Dendritic cell treated with granulocyte-macrophage colony-stimulating factor and Interleukin-4, amounts not matched to agents 40 ng/mL and 50 ng/mL, for 4 days (primary cell): ENCODE measurements at regions not wholly inside any gene's neighbourhood (a gene's known extent, or its start where the extent isn't known, plus 50 kb on each side); places are given as distances from the start of the nearest gene placed in this dataset.

ENCODE experiments used
- H3K27ac Mint-ChIP-seq: one replicate; pipeline ENCODE4 v1.8.0; 2022; ENCODE audit warnings: mild to moderate bottlenecking, mixed read lengths
- H3K27me3 Mint-ChIP-seq: one replicate; pipeline ENCODE4 v1.8.0; 2022; ENCODE audit warnings: mild to moderate bottlenecking, mixed read lengths
- H3K36me3 Mint-ChIP-seq: one replicate; pipeline ENCODE4 v1.8.0; 2022; ENCODE audit warnings: low read depth, mixed read lengths
- H3K4me1 Mint-ChIP-seq: one replicate; pipeline ENCODE4 v1.8.0; 2022; ENCODE audit warnings: low read depth, mixed read lengths
- H3K4me3 Mint-ChIP-seq: one replicate; pipeline ENCODE4 v1.8.0; 2022; ENCODE audit warnings: mild to moderate bottlenecking, moderate library complexity, mixed read lengths
- H3K9me3 Mint-ChIP-seq: one replicate; pipeline ENCODE4 v1.8.0; 2022; ENCODE audit warnings: mixed read lengths
- intact Hi-C: fragments of 100-400 bp; cut with micrococcal nuclease; formaldehyde crosslinking; loops from one replicate; pipeline ENCODE4 v1.15.0; 2022

- intact Hi-C loops: no loop called here
- no peaks in the 10 kb centered on the region for H3K27me3 Mint-ChIP-seq
- H3K27ac Mint-ChIP-seq: no peak overlapping the region
- H3K4me3 Mint-ChIP-seq: no peak overlapping the region
- no peaks in the 10 kb centered on the region for H3K36me3 Mint-ChIP-seq
- H3K4me1 Mint-ChIP-seq: no peaks in the 10 kb centered on the region
- no peaks in the 10 kb centered on the region for H3K9me3 Mint-ChIP-seq
Measured at GRCh38 chr3:102169915-102170479, 264.8 kb upstream of the ZPLD1 start.

DNA sequence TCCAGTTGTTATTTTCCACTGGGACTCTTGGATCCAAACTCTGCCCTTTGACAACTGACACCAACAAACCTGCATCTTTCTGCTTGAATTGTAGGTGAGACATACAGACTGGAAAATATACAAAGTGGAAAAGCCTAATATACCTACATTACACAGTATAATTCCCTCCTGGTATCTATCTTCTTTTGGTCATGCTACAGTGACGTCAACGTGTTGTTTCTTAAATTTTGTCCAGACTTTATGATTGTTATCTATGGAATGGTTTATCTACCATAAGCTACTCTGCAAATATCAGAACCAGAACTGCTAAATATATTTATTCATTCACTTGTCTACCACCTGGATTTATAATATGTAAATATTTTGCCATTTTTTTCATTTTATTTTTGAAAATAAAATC, 264.3 kb upstream of the ZPLD1 start:
- H3K27me3 Mint-ChIP-seq: no peaks in the 10 kb centered on the region
- no peaks in the 10 kb centered on the region for H3K9me3 Mint-ChIP-seq
- no peak overlapping the region for H3K4me3 Mint-ChIP-seq
- intact Hi-C loops: no loop called here
- no peak overlapping the region for H3K27ac Mint-ChIP-seq
- H3K36me3 Mint-ChIP-seq: no peaks in the 10 kb centered on the region
- no peaks in the 10 kb centered on the region for H3K4me1 Mint-ChIP-seq

DNA sequence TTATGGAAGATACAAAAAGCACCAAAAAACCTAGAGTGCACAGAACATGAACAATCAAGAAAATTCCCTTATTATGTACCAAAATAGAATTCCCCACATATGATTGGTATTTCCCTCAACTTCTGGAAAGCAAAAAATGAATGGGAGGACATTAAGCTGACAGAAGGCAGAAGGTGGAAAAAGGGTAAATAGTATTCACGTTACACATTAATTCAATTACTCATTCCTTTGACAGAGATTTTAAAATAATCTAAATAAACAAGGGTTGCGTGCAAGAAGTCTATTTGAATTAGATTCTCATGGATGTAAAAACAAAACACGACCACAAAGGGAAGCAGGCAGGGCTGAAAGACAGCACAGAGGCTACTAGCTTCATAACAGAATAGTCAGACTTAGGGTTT, 260.5 kb upstream of the ZPLD1 start:
- no peak overlapping the region for H3K4me3 Mint-ChIP-seq
- peaks cover 6% of the 10 kb centered on the region for H3K4me1 Mint-ChIP-seq
- H3K27ac Mint-ChIP-seq: no peak overlapping the region
- no peaks in the 10 kb centered on the region for H3K9me3 Mint-ChIP-seq
- no peaks in the 10 kb centered on the region for H3K36me3 Mint-ChIP-seq
- intact Hi-C loops: no loop called here
- H3K27me3 Mint-ChIP-seq: no peaks in the 10 kb centered on the region

DNA sequence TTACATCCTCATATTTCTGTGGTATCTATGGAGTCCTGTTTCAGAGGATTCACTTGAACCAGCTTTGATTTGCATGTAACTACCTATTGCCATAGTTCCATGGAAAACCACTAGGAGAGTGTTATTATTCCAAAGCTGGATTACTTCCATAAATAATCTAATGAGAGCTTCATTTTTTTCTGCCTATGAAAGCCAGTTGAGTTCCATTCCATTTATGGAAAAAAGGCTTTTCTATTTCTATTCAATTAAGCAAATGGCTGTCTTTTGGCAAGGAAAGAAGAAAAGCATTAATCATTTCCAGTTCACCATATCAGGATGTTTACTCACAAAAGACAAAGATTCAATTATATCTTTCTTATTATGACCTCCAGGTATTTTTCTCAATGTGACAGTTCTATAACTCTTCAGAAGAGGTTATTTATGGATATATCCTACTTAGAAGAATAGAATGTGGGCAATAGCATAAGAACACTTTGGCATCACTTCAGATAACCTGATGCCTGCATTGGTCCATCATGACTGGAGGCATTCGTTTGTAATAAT, 259.9 kb upstream of the ZPLD1 start:
- intact Hi-C loops: no loop called here
- H3K27me3 Mint-ChIP-seq: no peaks in the 10 kb centered on the region
- H3K4me1 Mint-ChIP-seq: peaks cover 12% of the 10 kb centered on the region
- no peaks in the 10 kb centered on the region for H3K9me3 Mint-ChIP-seq
- H3K4me3 Mint-ChIP-seq: no peak overlapping the region
- H3K36me3 Mint-ChIP-seq: no peaks in the 10 kb centered on the region
- H3K27ac Mint-ChIP-seq: no peak overlapping the region

DNA sequence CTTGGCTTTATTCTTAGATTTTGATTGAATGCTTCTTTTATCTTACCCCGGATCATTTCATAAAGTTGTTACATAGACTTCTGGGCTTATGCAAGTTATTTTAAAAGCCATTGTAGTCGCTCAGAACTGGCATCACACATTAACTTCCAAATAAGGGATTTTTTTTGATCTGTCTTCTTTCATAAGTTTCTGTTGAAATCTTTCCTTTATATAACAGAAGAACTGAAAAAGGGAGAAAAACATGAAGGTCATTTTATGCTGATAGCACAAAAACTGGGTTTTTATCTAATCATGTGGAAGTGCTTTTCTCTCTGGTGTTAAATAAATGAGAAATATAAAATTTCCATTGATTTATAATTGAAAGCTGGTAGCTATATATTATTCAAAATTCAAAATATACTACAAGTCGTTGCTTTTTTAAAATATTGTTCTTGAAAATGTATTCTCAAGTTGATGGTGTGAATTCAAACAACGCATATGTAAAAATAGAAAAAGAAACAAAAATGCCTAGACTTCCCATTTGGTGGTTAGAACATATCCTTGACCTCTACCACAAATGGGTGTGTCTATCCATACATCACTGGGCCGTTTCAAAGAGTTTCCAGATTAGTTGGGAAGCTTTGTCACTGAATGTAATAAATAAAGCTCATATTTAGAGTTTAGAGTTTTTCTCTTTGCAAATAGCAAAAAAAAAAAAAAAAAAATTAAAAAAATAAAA, 258.3 kb upstream of the ZPLD1 start:
- peaks cover 12% of the 10 kb centered on the region for H3K4me1 Mint-ChIP-seq
- intact Hi-C loops: no loop called here
- no peak overlapping the region for H3K4me3 Mint-ChIP-seq
- H3K36me3 Mint-ChIP-seq: no peaks in the 10 kb centered on the region
- H3K27me3 Mint-ChIP-seq: no peaks in the 10 kb centered on the region
- H3K9me3 Mint-ChIP-seq: no peaks in the 10 kb centered on the region
- H3K27ac Mint-ChIP-seq: no peak overlapping the region

DNA sequence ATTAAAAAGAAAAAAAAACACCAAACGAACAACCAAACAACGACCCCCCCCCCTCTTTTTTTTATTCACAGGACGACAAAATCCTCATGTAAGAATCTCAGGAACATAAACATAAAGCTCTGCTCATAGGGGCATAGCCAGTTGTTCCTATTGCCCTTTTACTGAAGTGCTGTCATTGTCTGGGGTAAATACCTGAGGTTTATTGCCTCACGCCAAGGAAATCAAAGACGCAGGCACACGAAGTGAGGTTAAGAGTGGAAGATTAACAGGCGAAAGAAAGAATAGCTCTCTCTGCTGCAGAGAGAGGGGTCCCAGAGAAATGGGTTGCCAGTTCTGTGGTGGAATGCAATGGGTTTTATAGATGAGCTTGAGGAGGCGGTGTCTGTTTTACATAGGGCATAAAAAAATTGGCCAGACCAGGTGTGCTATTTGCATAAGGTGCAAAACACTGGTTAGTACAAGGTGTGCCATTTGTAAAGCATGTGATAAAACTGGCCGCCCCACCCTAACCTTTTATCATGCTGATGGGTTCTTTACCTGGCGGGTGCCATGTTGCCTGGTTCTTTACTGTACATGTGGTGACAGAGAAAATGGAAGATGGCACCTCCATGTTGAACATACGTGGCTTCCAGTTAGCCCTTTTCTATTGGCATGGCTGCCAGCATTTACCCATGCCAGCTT, 257.6 kb upstream of the ZPLD1 start:
- Mint-ChIP-seq H3K27me3 (no peaks in the 10 kb centered on the region), H3K36me3 (no peaks in the 10 kb centered on the region), H3K9me3 (no peaks in the 10 kb centered on the region), H3K27ac (no peak overlapping the region), H3K4me3 (no peak overlapping the region), H3K4me1 (peaks cover 12% of the 10 kb centered on the region)
- intact Hi-C loops: no loop called here

DNA sequence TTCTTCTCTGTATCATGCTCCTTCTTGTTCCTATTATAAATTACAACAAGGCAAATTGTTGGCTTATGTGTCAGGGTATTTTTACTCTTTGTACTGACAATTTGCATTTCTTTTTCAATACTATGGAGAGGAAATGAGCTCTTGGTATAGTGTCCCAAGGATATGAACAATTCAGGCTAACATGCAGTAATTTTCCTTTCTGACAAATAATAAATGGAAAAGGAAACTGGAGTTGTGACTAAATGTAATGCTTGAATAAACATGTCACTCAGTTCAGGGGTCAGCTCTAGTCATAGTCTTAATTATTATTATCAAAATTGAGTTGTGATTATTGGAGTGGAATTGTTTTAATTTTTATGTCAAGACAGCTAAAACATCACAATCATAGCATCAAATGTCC, 256.0 kb upstream of the ZPLD1 start:
- intact Hi-C loops: no loop called here
- Mint-ChIP-seq H3K4me1 (peaks cover 12% of the 10 kb centered on the region), H3K27me3 (no peaks in the 10 kb centered on the region), H3K36me3 (no peaks in the 10 kb centered on the region), H3K4me3 (no peak overlapping the region), H3K9me3 (no peaks in the 10 kb centered on the region), H3K27ac (no peak overlapping the region)

GRCh38 chr3:102179326-102180177, 255.3 kb upstream of the ZPLD1 start:
- Mint-ChIP-seq H3K36me3 (no peaks in the 10 kb centered on the region), H3K4me1 (peaks cover 12% of the 10 kb centered on the region), H3K27ac (no peak overlapping the region), H3K9me3 (no peaks in the 10 kb centered on the region), H3K4me3 (no peak overlapping the region), H3K27me3 (no peaks in the 10 kb centered on the region)
- intact Hi-C loops: no loop called here

DNA sequence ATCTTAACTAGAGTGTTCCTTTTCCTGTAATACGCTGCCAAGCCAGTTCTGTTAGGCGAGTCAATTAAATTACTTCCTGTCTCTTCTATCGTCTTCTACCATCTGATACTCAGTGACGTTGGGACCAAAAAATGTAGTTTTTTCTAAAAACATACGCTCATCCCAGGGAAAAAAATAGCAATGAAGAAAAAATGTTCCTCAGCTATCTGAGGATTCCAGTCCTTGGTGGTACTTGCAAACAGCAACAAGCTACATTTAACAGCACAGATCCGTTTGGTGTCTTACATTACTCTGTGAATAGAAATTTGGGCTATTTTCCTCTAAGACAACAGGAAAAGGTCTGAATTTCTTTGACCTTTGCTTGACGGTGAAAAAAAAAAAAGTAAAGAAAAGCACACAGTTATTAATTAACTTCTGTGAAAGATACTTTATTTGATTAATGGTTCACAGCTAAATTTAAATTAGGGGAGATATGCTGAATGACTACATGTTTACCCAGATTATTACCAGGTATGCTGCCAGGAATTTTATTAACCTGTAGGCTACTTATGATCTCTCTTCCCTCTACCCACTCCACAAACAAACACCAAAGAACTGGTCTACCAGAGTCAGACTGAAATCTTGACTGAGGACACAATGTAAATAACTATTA, 254.4 kb upstream of the ZPLD1 start:
- no peaks in the 10 kb centered on the region for H3K27me3 Mint-ChIP-seq
- no peak overlapping the region for H3K27ac Mint-ChIP-seq
- no peaks in the 10 kb centered on the region for H3K36me3 Mint-ChIP-seq
- no peak overlapping the region for H3K4me3 Mint-ChIP-seq
- intact Hi-C loops: no loop called here
- H3K9me3 Mint-ChIP-seq: no peaks in the 10 kb centered on the region
- peaks cover 12% of the 10 kb centered on the region for H3K4me1 Mint-ChIP-seq

GRCh38 chr3:102181175-102181920, 253.5 kb upstream of the ZPLD1 start:
- intact Hi-C loops: no loop called here
- H3K4me3 Mint-ChIP-seq: no peak overlapping the region
- H3K4me1 Mint-ChIP-seq: peaks cover 12% of the 10 kb centered on the region
- H3K36me3 Mint-ChIP-seq: no peaks in the 10 kb centered on the region
- H3K9me3 Mint-ChIP-seq: no peaks in the 10 kb centered on the region
- H3K27ac Mint-ChIP-seq: no peak overlapping the region
- H3K27me3 Mint-ChIP-seq: no peaks in the 10 kb centered on the region

GRCh38 chr3:102182162-102182561, 252.7 kb upstream of the ZPLD1 start:
- Mint-ChIP-seq H3K4me1 (peaks cover 7% of the 10 kb centered on the region), H3K4me3 (no peak overlapping the region), H3K27me3 (no peaks in the 10 kb centered on the region), H3K27ac (no peak overlapping the region), H3K36me3 (no peaks in the 10 kb centered on the region), H3K9me3 (no peaks in the 10 kb centered on the region)
- intact Hi-C loops: no loop called here

DNA sequence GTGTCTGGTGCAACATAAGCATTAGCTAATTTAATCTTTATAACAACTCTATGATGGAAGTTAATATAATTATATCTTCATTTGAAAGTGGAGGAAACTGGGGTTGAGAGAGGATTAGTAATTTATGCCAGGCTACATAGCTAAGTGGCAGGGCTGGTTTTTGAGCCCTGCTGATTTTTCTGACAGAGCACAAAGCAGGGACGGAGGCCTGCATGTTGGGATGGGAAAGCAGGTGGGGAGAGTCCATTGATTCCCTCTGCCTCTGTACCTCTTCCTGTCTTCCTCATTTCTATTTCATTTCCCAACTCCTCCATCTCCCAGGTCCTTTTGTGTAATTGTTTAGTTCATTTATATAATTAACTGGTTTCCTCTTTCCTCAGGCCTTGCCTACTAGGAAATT, 251.6 kb upstream of the ZPLD1 start:
- intact Hi-C loops: no loop called here
- Mint-ChIP-seq H3K27ac (no peak overlapping the region), H3K4me3 (no peak overlapping the region), H3K9me3 (no peaks in the 10 kb centered on the region), H3K36me3 (no peaks in the 10 kb centered on the region), H3K4me1 (peaks cover 5% of the 10 kb centered on the region), H3K27me3 (no peaks in the 10 kb centered on the region)

DNA sequence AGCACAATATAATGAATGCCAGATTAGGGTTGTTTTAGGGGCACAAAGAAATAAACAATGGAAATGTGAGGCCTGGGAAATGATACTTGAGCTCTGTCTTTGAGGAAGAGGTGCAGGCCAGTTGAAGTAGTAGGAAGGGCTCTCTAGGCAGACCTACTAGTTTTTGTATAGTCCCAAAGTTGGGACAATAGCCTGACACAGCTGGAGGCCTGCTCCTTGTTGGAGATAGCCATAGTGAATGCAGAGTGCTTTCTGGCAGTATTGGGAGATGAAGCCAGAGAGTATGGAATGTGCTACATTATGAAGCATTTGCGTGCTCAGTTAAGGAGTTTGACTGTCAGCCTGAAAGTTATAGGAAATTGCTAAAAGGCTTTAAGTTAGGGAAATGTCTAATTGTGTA, 251.2 kb upstream of the ZPLD1 start:
- Mint-ChIP-seq H3K4me1 (peaks cover 6% of the 10 kb centered on the region), H3K27ac (no peak overlapping the region), H3K36me3 (no peaks in the 10 kb centered on the region), H3K4me3 (no peak overlapping the region), H3K9me3 (no peaks in the 10 kb centered on the region), H3K27me3 (no peaks in the 10 kb centered on the region)
- intact Hi-C loops: no loop called here
